Astrocyte of the spinal cord (primary cell): ENCODE measurements at regions not wholly inside any gene's neighbourhood (a gene's known extent, or its start where the extent isn't known, plus 50 kb on each side); places are given as distances from the start of the nearest gene placed in this dataset.

Experiments
- DNase-seq: peaks from one replicate; pipeline ENCODE4 v3.0.0; 2011; ENCODE audit warnings: low read depth, low spot score
- H3K4me3 ChIP-seq: 2 replicates; pipeline ENCODE4 v1.5.1; 2011; ENCODE audit warnings: low read depth, mild to moderate bottlenecking, low read length, moderate library complexity
- in situ Hi-C: cut with HindIII; loops from 2 replicates; pipeline ENCODE4 v1.10.0; 2017; ENCODE audit warnings: low sequenced_read_pairs
- TF ChIP-seq, protein P1 (sequence below): IDR thresholded peaks from 2 replicates; pipeline ENCODE4 v1.5.1; 2012; ENCODE audit warnings: low read depth, mild to moderate bottlenecking, low read length, inconsistent platforms

DNA sequence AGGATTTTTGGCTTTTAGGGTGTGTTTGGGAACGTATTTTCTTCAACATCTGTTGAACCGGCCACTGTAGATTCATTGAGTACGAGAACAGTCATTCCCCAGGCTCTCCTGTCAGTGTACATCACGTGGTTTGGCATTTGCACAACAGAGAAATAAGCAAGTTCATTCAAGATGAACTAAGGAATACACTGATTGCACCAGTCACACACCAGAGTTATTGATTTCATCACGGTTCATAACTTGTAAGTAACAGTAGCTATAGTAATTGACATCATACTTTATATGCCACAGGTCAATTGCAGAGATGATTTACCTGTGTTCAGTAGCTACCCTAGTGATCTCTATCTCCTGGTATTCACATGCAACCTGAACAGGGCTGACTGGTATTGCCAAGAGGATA lies 90.7 kb upstream of the ETS2 start:
- H3K4me3 ChIP-seq, result no peak overlapping the region
- in situ Hi-C loops, result no loop called here
- TF ChIP-seq, protein P1, sequence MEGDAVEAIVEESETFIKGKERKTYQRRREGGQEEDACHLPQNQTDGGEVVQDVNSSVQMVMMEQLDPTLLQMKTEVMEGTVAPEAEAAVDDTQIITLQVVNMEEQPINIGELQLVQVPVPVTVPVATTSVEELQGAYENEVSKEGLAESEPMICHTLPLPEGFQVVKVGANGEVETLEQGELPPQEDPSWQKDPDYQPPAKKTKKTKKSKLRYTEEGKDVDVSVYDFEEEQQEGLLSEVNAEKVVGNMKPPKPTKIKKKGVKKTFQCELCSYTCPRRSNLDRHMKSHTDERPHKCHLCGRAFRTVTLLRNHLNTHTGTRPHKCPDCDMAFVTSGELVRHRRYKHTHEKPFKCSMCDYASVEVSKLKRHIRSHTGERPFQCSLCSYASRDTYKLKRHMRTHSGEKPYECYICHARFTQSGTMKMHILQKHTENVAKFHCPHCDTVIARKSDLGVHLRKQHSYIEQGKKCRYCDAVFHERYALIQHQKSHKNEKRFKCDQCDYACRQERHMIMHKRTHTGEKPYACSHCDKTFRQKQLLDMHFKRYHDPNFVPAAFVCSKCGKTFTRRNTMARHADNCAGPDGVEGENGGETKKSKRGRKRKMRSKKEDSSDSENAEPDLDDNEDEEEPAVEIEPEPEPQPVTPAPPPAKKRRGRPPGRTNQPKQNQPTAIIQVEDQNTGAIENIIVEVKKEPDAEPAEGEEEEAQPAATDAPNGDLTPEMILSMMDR, result no peak
- no peak for DNase-seq

DNA sequence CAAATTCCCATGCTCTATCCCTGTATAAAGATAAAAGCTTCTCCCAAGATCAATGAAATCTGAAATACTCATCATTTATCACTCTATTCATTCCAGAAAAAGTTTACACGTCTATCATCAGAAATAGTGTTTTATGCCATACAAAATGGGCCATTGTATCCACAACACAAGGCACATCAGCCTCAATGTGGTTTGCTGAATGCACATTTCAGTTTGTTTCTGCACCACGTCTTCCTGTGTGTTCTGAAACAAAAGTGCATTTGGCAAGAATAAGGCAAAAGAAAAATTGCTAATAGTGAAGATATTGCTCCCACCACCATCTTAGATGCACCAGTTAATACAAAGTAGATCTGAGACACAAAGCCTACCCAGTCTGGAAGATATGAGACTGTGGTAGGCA lies 89.6 kb upstream of the ETS2 start:
- TF ChIP-seq, protein P1, result no peak
- DNase-seq, result no peak
- in situ Hi-C loops, result no loop called here
- H3K4me3 ChIP-seq, result no peak overlapping the region

DNA sequence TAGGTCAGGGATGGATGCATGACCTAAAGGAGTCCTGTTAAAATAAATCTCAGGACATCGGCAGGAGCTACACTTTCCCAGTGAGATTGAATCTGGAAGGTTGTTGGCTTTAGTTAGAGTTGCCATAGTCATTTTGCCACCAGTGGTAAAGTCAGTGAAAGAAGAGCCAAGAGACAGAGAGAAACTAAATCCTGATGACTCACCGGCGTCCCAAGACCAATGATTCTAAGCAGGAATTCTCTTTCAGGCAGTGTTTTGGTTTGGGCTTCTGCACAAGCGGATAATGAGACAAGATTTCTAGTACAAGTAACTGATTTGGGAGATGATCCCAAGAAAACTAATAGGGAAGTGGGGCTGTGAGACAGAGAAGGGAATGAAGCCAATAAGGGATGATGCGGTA lies 88.8 kb upstream of the ETS2 start:
- TF ChIP-seq, protein P1, result no peak
- in situ Hi-C loops, result no loop called here
- no peak for DNase-seq

DNA sequence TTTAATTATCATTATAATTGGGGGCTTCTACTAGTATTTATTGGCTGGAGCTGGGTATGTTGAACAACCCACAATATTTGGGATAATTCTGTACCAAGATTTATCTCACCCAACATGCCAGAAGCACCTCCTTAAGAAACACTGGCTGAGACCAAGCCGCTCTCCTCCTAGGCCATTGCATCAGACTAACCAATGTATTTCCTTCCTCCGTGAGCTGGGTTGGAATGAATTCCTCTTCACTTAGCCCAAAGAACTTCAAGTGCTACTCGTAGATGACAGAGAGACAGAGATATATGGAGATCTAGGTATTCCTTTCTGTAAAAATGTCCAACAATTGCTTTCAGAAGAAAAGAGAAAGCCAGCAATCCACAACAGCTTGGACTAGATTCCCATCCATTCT lies 87.2 kb upstream of the ETS2 start:
- no peak overlapping the region for H3K4me3 ChIP-seq
- TF ChIP-seq, protein P1, result no peak
- no peak for DNase-seq
- in situ Hi-C loops, result no loop called here

More for the DNA sequence above, 88.8 kb upstream of the ETS2 start:
- H3K4me3 ChIP-seq, result no peak overlapping the region

DNA sequence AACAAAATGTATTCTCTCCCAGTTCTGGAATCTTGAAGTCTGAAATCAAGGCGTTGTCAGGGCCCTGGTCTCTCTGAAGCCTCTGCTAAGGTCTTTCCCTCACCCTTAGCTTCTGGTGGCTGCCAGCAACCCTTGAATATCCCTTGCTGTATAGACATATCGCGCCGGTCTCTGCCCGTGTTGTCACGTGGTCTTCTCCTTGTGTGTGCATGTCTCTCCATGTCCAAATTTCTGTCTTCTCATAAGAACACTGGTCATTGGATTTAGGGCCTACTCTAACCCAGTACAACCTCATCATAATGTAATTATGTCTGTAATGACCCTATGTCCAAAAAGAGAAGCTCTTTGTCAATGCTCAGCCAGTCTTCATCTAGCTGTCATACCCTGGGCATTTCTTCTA lies 85.7 kb upstream of the ETS2 start:
- in situ Hi-C loops, result no loop called here
- H3K4me3 ChIP-seq, result no peak overlapping the region
- no peak for DNase-seq
- TF ChIP-seq, protein P1, result no peak

DNA sequence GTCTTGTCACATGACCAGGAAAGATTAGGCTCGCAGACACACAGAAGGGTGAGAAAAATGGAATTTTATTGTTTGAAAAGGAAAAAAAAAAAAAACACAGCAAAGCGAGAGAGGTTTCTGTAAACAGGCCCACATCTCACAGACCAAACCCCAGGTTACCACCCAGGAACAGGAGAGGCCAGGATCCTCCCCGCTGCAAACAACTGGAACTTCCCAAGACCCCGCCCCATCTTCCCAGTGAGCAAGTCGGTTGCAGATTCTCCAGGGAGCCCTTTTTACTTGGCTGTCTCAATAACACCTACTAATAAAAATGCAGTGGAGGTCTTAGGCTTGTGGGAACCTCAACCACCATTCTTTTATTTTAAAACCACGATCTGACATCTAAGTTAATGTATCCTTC lies 84.7 kb upstream of the ETS2 start:
- no peak overlapping the region for H3K4me3 ChIP-seq
- in situ Hi-C loops, result no loop called here
- TF ChIP-seq, protein P1, result no peak
- no peak for DNase-seq

DNA sequence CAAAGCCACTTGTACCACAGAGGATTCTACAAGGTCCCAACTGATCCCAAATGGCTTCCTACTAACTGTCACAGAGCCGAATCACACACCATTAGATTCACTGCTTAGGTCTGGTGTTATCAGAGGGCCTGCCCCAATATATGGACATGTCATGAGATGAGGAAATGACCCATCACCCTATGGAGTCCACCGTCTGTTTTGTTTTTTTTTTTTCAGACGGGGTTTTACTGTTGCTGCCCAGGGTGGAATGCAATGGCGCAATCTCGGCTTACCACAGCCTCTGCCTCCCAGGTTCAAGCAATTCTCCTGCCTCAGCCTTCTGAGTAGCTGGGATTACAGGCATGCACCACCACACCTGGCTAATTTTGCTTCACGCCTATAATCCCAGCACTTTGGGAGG lies 83.8 kb upstream of the ETS2 start:
- no peak for DNase-seq
- in situ Hi-C loops, result no loop called here
- no peak overlapping the region for H3K4me3 ChIP-seq
- TF ChIP-seq, protein P1, result no peak
